ENCODE measurements at regions not wholly inside any gene's neighbourhood (a gene's known extent, or its start where the extent isn't known, plus 50 kb on each side); places are given as distances from the start of the nearest gene placed in this dataset.

GRCh38 chr5:5883562-5883961 lies 461.1 kb downstream of the ICE1 start:
- Histone ChIP-seq H3K4me2 (ENCODE audit: insufficient read depth, insufficient read length, low read length) (no peak overlapping the region), H2BK15ac (ENCODE audit: low read depth, low read length) (no peak overlapping the region), H3K79me1 (ENCODE audit: insufficient read depth, low read depth, low read length, poor library complexity, severe bottlenecking) (no peaks in the 10 kb centered on the region), H3K56ac (ENCODE audit: insufficient read length, low read depth, low read length) (no peak overlapping the region), H3K4ac (ENCODE audit: low read depth, low read length) (no peak overlapping the region), H4K8ac (replicated peaks; ENCODE audit: insufficient read length, low read depth, low read length) (no peak overlapping the region), H4K91ac (ENCODE audit: insufficient read length, low read depth, low read length) (no peak overlapping the region), H4K20me1 (ENCODE audit: control insufficient read depth, insufficient read depth, insufficient read length) (no peaks in the 10 kb centered on the region), H3K14ac (ENCODE audit: insufficient read depth, low read length) (no peak overlapping the region), H2BK5ac (ENCODE audit: insufficient read length, low read length) (no peak overlapping the region), H3K27ac (ENCODE audit: insufficient read length, low read depth, low read length) (no peak overlapping the region), H3K9me3 (ENCODE audit: control insufficient read depth, low read depth, low read length) (no peaks in the 10 kb centered on the region), H3K79me2 (ENCODE audit: insufficient read depth, low read length) (no peaks in the 10 kb centered on the region), H2AFZ (ENCODE audit: low read length) (no peak overlapping the region), H2BK120ac (ENCODE audit: low read depth, low read length, poor library complexity, severe bottlenecking) (no peak overlapping the region), H3K23ac (ENCODE audit: insufficient read length, low read depth, low read length) (no peak overlapping the region), H3T11ph (ENCODE audit: low read length) (no peak overlapping the region), H2BK12ac (ENCODE audit: insufficient read length, low read depth, low read length) (no peak overlapping the region), H2AK5ac (ENCODE audit: insufficient read length, low read length) (no peak overlapping the region), H4K5ac (ENCODE audit: insufficient read length, low read depth, low read length) (no peak overlapping the region), H3K23me2 (ENCODE audit: insufficient read length, low read depth, low read length, poor library complexity, severe bottlenecking) (no peaks in the 10 kb centered on the region), H3K27me3 (ENCODE audit: insufficient read depth, low read length) (no peaks in the 10 kb centered on the region), H3K9ac (ENCODE audit: extremely low read depth, insufficient read length, low read length) (no peak overlapping the region), H2BK20ac (ENCODE audit: low read depth, low read length, poor library complexity, severe bottlenecking) (no peak overlapping the region), H3K4me1 (ENCODE audit: insufficient read depth, low read length) (no peaks in the 10 kb centered on the region), H3K18ac (ENCODE audit: insufficient read length, low read depth, low read length) (no peak overlapping the region)
- Mint-ChIP-seq H3K4me1 (peaks cover 0 to 4% of the 10 kb centered on the region in 2 experiments; a peak in 1 of 4 replicates), H3K27ac (no peak overlapping the region), H3K4me3 (no peak overlapping the region), H3K9me3 (no peaks in the 10 kb centered on the region), H3K36me3 (ENCODE audit: insufficient read depth in 1 of 3, low read depth in 3 of 3) (no peaks in the 10 kb centered on the region), H3K27me3 (ENCODE audit: low read depth) (peaks cover 15% of the 10 kb centered on the region)
- TF ChIP-seq CTCF (conservative IDR thresholded peaks at IDR 0.05), result no peak
- DNase-seq, result no peak
- WGBS (ENCODE audit: extremely low coverage, insufficient read length, low lambda C conversion rate), result no CpG with 5 or more reads among the region's 5 CpGs
